GM12878 (cell line): ENCODE measurements at regions not wholly inside any gene's neighbourhood (a gene's known extent, or its start where the extent isn't known, plus 50 kb on each side); places are given as distances from the start of the nearest gene placed in this dataset. TPM values are rescaled to one million over a fixed set of nuclear protein-coding genes. Genes with fewer than 3 reads are reported as not detected.

ENCODE experiments used
- ATAC-seq: fragments of 200-7000 bp; cut with Tn5 transposase; 3 replicates; pipeline ENCODE4 v1.9.1; 2020; ENCODE audit warnings: mild to moderate bottlenecking, moderate library complexity
- BruUV-seq: library from RNA; stranded (reverse); fragments of 400-500 nt; replicated peaks from 2 replicates; lab custom pipeline; 2021; lab: Mats Ljungman, UMichigan
- CTCF ChIA-PET: fragments of 300-600 bp; sonication (Branson Sonifier 250); formaldehyde crosslinking; extraction: SDS; loops from one replicate; lab custom pipeline; 2021; ENCODE audit warnings: inconsistent platforms; lab: Yijun Ruan, JAX
- POLR2A ChIA-PET: fragments of 350-600 bp; formaldehyde crosslinking; extraction: SDS; loops from one replicate; lab custom pipeline; 2021; ENCODE audit warnings: inconsistent platforms; lab: Charles Lee
- RAD21 ChIA-PET: fragments of 300-600 bp; sonication (Branson Sonifier 250); formaldehyde crosslinking; loops from one replicate; lab custom pipeline; 2023; ENCODE audit warnings: antibody characterized with exemption; ENCODE audit not compliant: unreplicated experiment; lab: Charles Lee
- SMC1A ChIA-PET: fragments of 300-600 bp; sonication (Branson Sonifier 250); formaldehyde crosslinking; loops from one replicate; lab custom pipeline; 2023; ENCODE audit not compliant: unreplicated experiment, uncharacterized antibody; lab: Charles Lee
- DNase-seq: peaks from one replicate; pipeline ENCODE4 v3.0.0-alpha.2; 2011; ENCODE audit warnings: low read depth, low spot score
- FAIRE-seq: peaks from 3 replicates; lab custom pipeline; 2011; peaks lifted over from hg19 to GRCh38; lab: Jason Lieb, UNC
- H2AFZ ChIP-seq: 2 replicates; pipeline ENCODE4 v1.6.0; 2011; ENCODE audit warnings: low read depth, low read length, control low read depth; ENCODE audit not compliant: control insufficient read depth
- H3K27ac ChIP-seq: 2 replicates; pipeline ENCODE4 v1.5.1; 2011; ENCODE audit warnings: control low read depth; ENCODE audit not compliant: control insufficient read depth, insufficient read depth
- H3K27me3 ChIP-seq, 2 experiments: replicated peaks in 1 of 2; 2 replicates each; pipeline versions ENCODE4 v1.6.0 to v1.6.1; 2011; ENCODE audit warnings: low read length in 1 of 2; ENCODE audit not compliant: control insufficient read depth in 2 of 2, insufficient read depth in 2 of 2
- H3K36me3 ChIP-seq, 2 experiments: 2 replicates each; pipeline ENCODE4 v1.5.1; 2011; ENCODE audit warnings: low read length in 1 of 2; ENCODE audit not compliant: control insufficient read depth in 2 of 2, insufficient read depth in 2 of 2
- H3K4me1 ChIP-seq: 2 replicates; pipeline ENCODE4 v1.6.1; 2011; ENCODE audit warnings: mild to moderate bottlenecking, low read length, moderate library complexity, mixed read lengths; ENCODE audit not compliant: control insufficient read depth, insufficient read depth
- H3K4me2 ChIP-seq: 2 replicates; pipeline ENCODE4 v1.6.0; 2011; ENCODE audit warnings: control low read depth; ENCODE audit not compliant: control insufficient read depth, insufficient read depth
- H3K4me3 ChIP-seq: fragments of 200-600 bp; sonication (generic); 2 replicates; pipeline ENCODE4 v1.5.1; 2016
- H3K79me2 ChIP-seq: 2 replicates; pipeline ENCODE4 v1.6.0; 2011; ENCODE audit warnings: low read length; ENCODE audit not compliant: control insufficient read depth, insufficient read depth
- H3K9ac ChIP-seq: 2 replicates; pipeline ENCODE4 v1.8.0; 2011; ENCODE audit warnings: low read length, control low read depth, mixed read lengths; ENCODE audit not compliant: control insufficient read depth, insufficient read depth
- H3K9me3 ChIP-seq: replicated peaks from 3 replicates; pipeline ENCODE4 v1.5.1; 2011; ENCODE audit warnings: mild to moderate bottlenecking, low read length; ENCODE audit not compliant: control insufficient read depth, insufficient read depth
- H4K20me1 ChIP-seq: 2 replicates; pipeline ENCODE4 v1.6.0; 2011; ENCODE audit not compliant: control insufficient read depth, insufficient read depth
- ATF7 ChIP-seq: fragments of 450-650 bp; IDR thresholded peaks from 2 replicates; pipeline ENCODE4 v1.6.1; 2016; ENCODE audit warnings: low read depth, mild to moderate bottlenecking
- BMI1 ChIP-seq: fragments of 450-650 bp; IDR thresholded peaks from 2 replicates; pipeline ENCODE4 v1.6.1; 2016; ENCODE audit warnings: mild to moderate bottlenecking, moderate library complexity, borderline replicate concordance
- IRF3 ChIP-seq: fragments of 450-650 bp; IDR thresholded peaks from 2 replicates; pipeline ENCODE4 v1.6.1; 2014; ENCODE audit warnings: mild to moderate bottlenecking
- JUNB ChIP-seq: IDR thresholded peaks from 2 replicates; pipeline ENCODE4 v1.6.1; 2016; ENCODE audit warnings: antibody characterized with exemption, mild to moderate bottlenecking
- POLR2AphosphoS5 ChIP-seq: IDR thresholded peaks from 2 replicates; pipeline ENCODE4 v1.6.1; 2011; ENCODE audit warnings: mild to moderate bottlenecking, low read length, inconsistent platforms
- SMAD5 ChIP-seq: IDR thresholded peaks from 2 replicates; pipeline ENCODE4 v1.6.1; 2016; ENCODE audit warnings: antibody characterized with exemption, low read depth
- ZZZ3 ChIP-seq: IDR thresholded peaks from 2 replicates; pipeline ENCODE4 v1.6.1; 2011; ENCODE audit warnings: low read depth; ENCODE audit not compliant: control insufficient read depth, insufficient read length
- WGBS: methylation state at CpG from one replicate; pipeline ENCODE4 v1.1.6; 2016; ENCODE audit warnings: low lambda C conversion rate; ENCODE audit not compliant: insufficient replicate concordance, insufficient coverage; ENCODE audit errors: missing lambda C conversion rate; 5-methylcytosine and 5-hydroxymethylcytosine counted together
- in situ Hi-C: fragments of 300-500 bp; cut with MboI; formaldehyde crosslinking; loops from 9 replicates; pipeline ENCODE4 v1.14.3; 2018; ENCODE audit warnings: mixed read lengths
- intact Hi-C: fragments of 100-400 bp; cut with micrococcal nuclease; formaldehyde crosslinking; loops from one replicate; pipeline ENCODE4 v1.14.2; 2022; ENCODE audit not compliant: unreplicated experiment
- small RNA-seq: library from RNA; depleted of rRNA; stranded (forward); fragments of <200 nt; gene quantifications from one replicate; pipeline ENCODE3, GENCODE V24; 2014
- TF ChIP-seq, protein P1 (sequence below): fragments of 450-650 bp; IDR thresholded peaks from 2 replicates; pipeline ENCODE4 v1.6.1; 2017; ENCODE audit warnings: mild to moderate bottlenecking

GRCh38 chr15:68003297-68003696 is 50.8 kb upstream of the PIAS1 start:
- no peak for TF ChIP-seq ZZZ3
- no peak for TF ChIP-seq BMI1
- no peak for TF ChIP-seq POLR2AphosphoS5
- TF ChIP-seq, protein P1, sequence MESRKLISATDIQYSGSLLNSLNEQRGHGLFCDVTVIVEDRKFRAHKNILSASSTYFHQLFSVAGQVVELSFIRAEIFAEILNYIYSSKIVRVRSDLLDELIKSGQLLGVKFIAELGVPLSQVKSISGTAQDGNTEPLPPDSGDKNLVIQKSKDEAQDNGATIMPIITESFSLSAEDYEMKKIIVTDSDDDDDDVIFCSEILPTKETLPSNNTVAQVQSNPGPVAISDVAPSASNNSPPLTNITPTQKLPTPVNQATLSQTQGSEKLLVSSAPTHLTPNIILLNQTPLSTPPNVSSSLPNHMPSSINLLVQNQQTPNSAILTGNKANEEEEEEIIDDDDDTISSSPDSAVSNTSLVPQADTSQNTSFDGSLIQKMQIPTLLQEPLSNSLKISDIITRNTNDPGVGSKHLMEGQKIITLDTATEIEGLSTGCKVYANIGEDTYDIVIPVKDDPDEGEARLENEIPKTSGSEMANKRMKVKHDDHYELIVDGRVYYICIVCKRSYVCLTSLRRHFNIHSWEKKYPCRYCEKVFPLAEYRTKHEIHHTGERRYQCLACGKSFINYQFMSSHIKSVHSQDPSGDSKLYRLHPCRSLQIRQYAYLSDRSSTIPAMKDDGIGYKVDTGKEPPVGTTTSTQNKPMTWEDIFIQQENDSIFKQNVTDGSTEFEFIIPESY, result no peak
- no peak for TF ChIP-seq IRF3
- no peak for TF ChIP-seq ATF7
- no peak for TF ChIP-seq JUNB
- no peak for TF ChIP-seq SMAD5
- BruUV-seq, result no TSS peak
- WGBS, result 74% methylated on average over 6 of the region's 6 CpGs
- Histone ChIP-seq H3K27me3 (no peaks in the 10 kb centered on the region), H3K4me3 (no peak overlapping the region), H4K20me1 (no peaks in the 10 kb centered on the region), H2AFZ (no peak overlapping the region), H3K79me2 (no peaks in the 10 kb centered on the region), H3K9me3 (peaks cover 5% of the 10 kb centered on the region; the same call in 1 of the 3 replicates), H3K4me1 (no peaks in the 10 kb centered on the region), H3K9ac (no peak overlapping the region), H3K4me2 (no peak overlapping the region), H3K27ac (no peak overlapping the region), H3K36me3 (no peaks in the 10 kb centered on the region)
- ChIA-PET POLR2A (no interaction called here), SMC1A (interaction anchor here (0.6 kb wide), 1 partner anchor 1614 kb away, joined by 3 read pairs; no protein-coding TSS in a partner anchor), RAD21 (no interaction called here), CTCF (interaction anchor here (0.7 kb wide), 1 partner anchor 100 kb away, joined by 3 read pairs; no protein-coding TSS in a partner anchor)
- intact Hi-C loops (no loop called here), in situ Hi-C loops (no loop called here)
- DNase-seq, result no peak
- ATAC-seq, result no peak
- no peak for FAIRE-seq

Small RNA genes in the stretch of these regions (small RNA-seq; reads per million reads assigned to genes)
- gene AC022254.1, result not detected
